Endothelial cell of umbilical vein (primary cell): ENCODE measurements at regions not wholly inside any gene's neighbourhood (a gene's known extent, or its start where the extent isn't known, plus 50 kb on each side); places are given as distances from the start of the nearest gene placed in this dataset.

ENCODE experiments used
- BruUV-seq: library from RNA; stranded (reverse); fragments of 400-500 nt; replicated peaks from 2 replicates; lab custom pipeline; 2021; lab: Mats Ljungman, UMichigan
- CTCF ChIA-PET: fragments of 300-600, 350-600 bp; sonication (Branson Sonifier 250); formaldehyde crosslinking; loops from one replicate; lab custom pipeline; 2021; ENCODE audit warnings: antibody characterized with exemption, inconsistent platforms; lab: Charles Lee
- POLR2A ChIA-PET: fragments of 300-600, 350-600 bp; sonication (Branson Sonifier 250); formaldehyde crosslinking; loops from one replicate; lab custom pipeline; 2021; ENCODE audit warnings: antibody characterized with exemption, inconsistent platforms; lab: Charles Lee
- DNase-seq: peaks from one replicate; pipeline ENCODE4 v3.0.0-alpha.2; 2011; ENCODE audit warnings: low read depth, low spot score
- FAIRE-seq: peaks from 2 replicates; lab custom pipeline; 2011; peaks lifted over from hg19 to GRCh38; lab: Jason Lieb, UNC
- H2AFZ ChIP-seq: 2 replicates; pipeline ENCODE4 v1.6.0; 2012; ENCODE audit warnings: low read depth, low read length, control low read depth, inconsistent platforms
- H3K27ac ChIP-seq: 2 replicates; pipeline ENCODE4 v1.5.1; 2011; ENCODE audit warnings: low read depth, mild to moderate bottlenecking, control low read depth, low read length, moderate library complexity; ENCODE audit not compliant: insufficient read depth
- H3K27me3 ChIP-seq, 2 experiments: 2 replicates each; pipeline versions ENCODE4 v1.6.0 to v1.6.1; 2011; ENCODE audit warnings: low read length in 2 of 2, mixed read lengths in 1 of 2; ENCODE audit not compliant: control insufficient read depth in 2 of 2, insufficient read depth in 2 of 2
- H3K36me3 ChIP-seq, 2 experiments: 2 replicates in 1 of 2; 3 replicates in 1 of 2; pipeline ENCODE4 v1.5.1; 2011; ENCODE audit warnings: low read length in 2 of 2, mild to moderate bottlenecking in 1 of 2, moderate library complexity in 1 of 2; ENCODE audit not compliant: control insufficient read depth in 2 of 2, insufficient read depth in 2 of 2; ENCODE audit errors: extremely low read depth in 1 of 2
- H3K4me1 ChIP-seq: 3 replicates; pipeline ENCODE4 v1.5.1; 2011; ENCODE audit warnings: mild to moderate bottlenecking, low read length; ENCODE audit not compliant: control insufficient read depth, insufficient read depth; ENCODE audit errors: extremely low read depth
- H3K4me2 ChIP-seq: 2 replicates; pipeline ENCODE4 v1.6.1; 2011; ENCODE audit warnings: low read length, control low read depth, mixed read lengths; ENCODE audit not compliant: insufficient read depth
- H3K4me3 ChIP-seq, 3 experiments: fragments of 200-600 bp in 1 of 3; sonication (generic), shearing (Covaris generic) in 1 of 3; replicated peaks in 1 of 3; 2 replicates each; pipeline ENCODE4 v1.5.1; 2011 to 2016; ENCODE audit warnings: control low read depth in 3 of 3, low read length in 3 of 3, mild to moderate bottlenecking in 2 of 3, inconsistent platforms in 1 of 3, low read depth in 1 of 3, moderate library complexity in 1 of 3; ENCODE audit not compliant: insufficient read depth in 1 of 3
- H3K79me2 ChIP-seq: 2 replicates; pipeline ENCODE4 v1.6.0; 2012; ENCODE audit warnings: low read length, inconsistent platforms; ENCODE audit not compliant: control insufficient read depth, insufficient read depth
- H3K9ac ChIP-seq: replicated peaks from 2 replicates; pipeline ENCODE3; 2011; ENCODE audit warnings: low read length, control low read depth; ENCODE audit not compliant: insufficient read depth; ENCODE audit errors: extremely low read depth
- H3K9me1 ChIP-seq: replicated peaks from 3 replicates; pipeline ENCODE4 v1.6.0; 2011; ENCODE audit warnings: mild to moderate bottlenecking, low read length; ENCODE audit not compliant: control insufficient read depth, insufficient read depth; ENCODE audit errors: extremely low read depth
- H3K9me3 ChIP-seq: replicated peaks from 2 replicates; pipeline ENCODE4 v1.5.1; 2012; ENCODE audit warnings: low read length, inconsistent platforms; ENCODE audit not compliant: control insufficient read depth, insufficient read depth
- H4K20me1 ChIP-seq: replicated peaks from 2 replicates; pipeline ENCODE3; 2011; ENCODE audit warnings: mild to moderate bottlenecking, low read length; ENCODE audit not compliant: control insufficient read depth, insufficient read depth; ENCODE audit errors: extremely low read depth
- CTCF ChIP-seq, 2 donors: IDR thresholded peaks; 1 replicate in 1 of 2; 2 replicates in 1 of 2; pipeline ENCODE4 v1.5.1; 2011; ENCODE audit warnings: low read length in 2 of 2, mild to moderate bottlenecking in 2 of 2, moderate library complexity in 2 of 2, control low read depth in 1 of 2, inconsistent platforms in 1 of 2, low read depth in 1 of 2; ENCODE audit not compliant: insufficient read depth in 1 of 2; ENCODE audit errors: extremely low read depth in 1 of 2
- EZH2 ChIP-seq: IDR thresholded peaks from 2 replicates; pipeline ENCODE4 v1.6.1; 2012; ENCODE audit warnings: borderline replicate concordance, low read depth, mild to moderate bottlenecking, moderate library complexity, low read length, inconsistent platforms; ENCODE audit not compliant: severe bottlenecking
- FOS ChIP-seq: IDR thresholded peaks from 2 replicates; pipeline ENCODE4 v1.6.1; 2011; ENCODE audit warnings: mild to moderate bottlenecking, low read length, moderate library complexity, borderline replicate concordance; ENCODE audit not compliant: insufficient read depth
- GATA2 ChIP-seq: IDR thresholded peaks from 2 replicates; pipeline ENCODE4 v1.7.0; 2011; ENCODE audit warnings: low read depth, mild to moderate bottlenecking, moderate library complexity, mixed read lengths, low read length; ENCODE audit not compliant: insufficient read length, insufficient read depth
- JUN ChIP-seq: IDR thresholded peaks from 2 replicates; pipeline ENCODE4 v1.6.1; 2011; ENCODE audit warnings: borderline replicate concordance, low read depth; ENCODE audit not compliant: insufficient read length, insufficient read depth
- MAX ChIP-seq: IDR thresholded peaks from 2 replicates; pipeline ENCODE4 v1.6.1; 2011; ENCODE audit not compliant: insufficient read depth, insufficient read length
- MYC ChIP-seq: IDR thresholded peaks from one replicate; pipeline ENCODE4 v1.6.1; 2011; ENCODE audit warnings: mild to moderate bottlenecking, low read depth, low read length
- POLR2A ChIP-seq: IDR thresholded peaks from 2 replicates; pipeline ENCODE4 v1.6.1; 2012; ENCODE audit warnings: low read depth, mild to moderate bottlenecking, control low read depth, low read length
- POLR2AphosphoS5 ChIP-seq: IDR thresholded peaks from 2 replicates; pipeline ENCODE4 v1.6.1; 2012; ENCODE audit warnings: low read depth, mild to moderate bottlenecking, control low read depth, low read length, moderate library complexity; ENCODE audit not compliant: insufficient read depth
- dilution Hi-C: fragments of 300-500 bp; cut with MboI; formaldehyde crosslinking; loops from one replicate; pipeline ENCODE4 v1.15.0; 2019; ENCODE audit warnings: low sequenced_read_pairs; ENCODE audit not compliant: extremely low pct_ligation_motif_present
- intact Hi-C: fragments of 100-400 bp; cut with micrococcal nuclease; formaldehyde crosslinking; loops from one replicate; pipeline ENCODE4 v1.10.0; 2022

- no peak for DNase-seq
- dilution Hi-C loops, result no loop called here
Observed at GRCh38 chr22:22390989-22391388, 117.6 kb downstream of the ZNF280B start.

GRCh38 chr22:22391543-22391942 lies 117.0 kb downstream of the ZNF280B start:
- Histone ChIP-seq H3K9ac (no peak overlapping the region), H3K36me3 (no peaks in the 10 kb centered on the region), H3K4me2 (no peak overlapping the region), H3K9me1 (no peaks in the 10 kb centered on the region), H3K9me3 (no peaks in the 10 kb centered on the region), H3K4me1 (no peaks in the 10 kb centered on the region), H3K27me3 (peaks cover 2% of the 10 kb centered on the region in 2 experiments), H2AFZ (no peak overlapping the region), H4K20me1 (no peaks in the 10 kb centered on the region), H3K4me3 (no peak overlapping the region), H3K27ac (no peak overlapping the region), H3K79me2 (no peaks in the 10 kb centered on the region)
- ChIA-PET CTCF (no interaction called here), POLR2A (no interaction called here)
- DNase-seq (no peak), FAIRE-seq (no peak)
- intact Hi-C loops, result no loop called here
- dilution Hi-C loops, result no loop called here
- TF ChIP-seq MYC (no peak), EZH2 (no peak), FOS (no peak), POLR2A (no peak), CTCF (IDR thresholded peaks at IDR 0.05; ENCODE audit: extremely low read depth in 1 of 2, insufficient read depth in 1 of 2, low read depth in 1 of 2, low read length in 2 of 2) (no peak), MAX (no peak), GATA2 (no peak), POLR2AphosphoS5 (no peak), JUN (no peak)
- no TSS peak for BruUV-seq

More at GRCh38 chr22:22390989-22391388, 117.6 kb downstream of the ZNF280B start:
- H4K20me1 ChIP-seq, result no peaks in the 10 kb centered on the region
- H3K9me3 ChIP-seq, result no peaks in the 10 kb centered on the region
- no peak overlapping the region for H3K4me3 ChIP-seq
- ChIA-PET CTCF (no interaction called here), POLR2A (no interaction called here)
- H3K27me3 ChIP-seq, result peaks cover 2% of the 10 kb centered on the region in 2 experiments
- H3K4me1 ChIP-seq, result no peaks in the 10 kb centered on the region
- H3K27ac ChIP-seq, result no peak overlapping the region
- no peaks in the 10 kb centered on the region for H3K79me2 ChIP-seq
- H3K36me3 ChIP-seq, result no peaks in the 10 kb centered on the region
- no peak for TF ChIP-seq MYC
- no peak for TF ChIP-seq FOS
- TF ChIP-seq POLR2A, result no peak
- TF ChIP-seq GATA2, result no peak
- no peak overlapping the region for H3K4me2 ChIP-seq
- no peak overlapping the region for H2AFZ ChIP-seq
- no TSS peak for BruUV-seq
- H3K9ac ChIP-seq, result no peak overlapping the region
- no peaks in the 10 kb centered on the region for H3K9me1 ChIP-seq
- FAIRE-seq, result no peak
- intact Hi-C loops, result no loop called here
